HG03442 (cell line): ENCODE measurements at regions not wholly inside any gene's neighbourhood (a gene's known extent, or its start where the extent isn't known, plus 50 kb on each side); places are given as distances from the start of the nearest gene placed in this dataset.

Experiments used
- ATAC-seq: cut with Tn5 transposase; IDR thresholded peaks from one replicate; pipeline ENCODE4 v1.9.1; 2021; ENCODE audit warnings: mild to moderate bottlenecking, moderate library complexity; ENCODE audit not compliant: unreplicated experiment

GRCh38 chr17:5693821-5694220, 109.5 kb upstream of the NLRP1 start:
- no peak for ATAC-seq

DNA sequence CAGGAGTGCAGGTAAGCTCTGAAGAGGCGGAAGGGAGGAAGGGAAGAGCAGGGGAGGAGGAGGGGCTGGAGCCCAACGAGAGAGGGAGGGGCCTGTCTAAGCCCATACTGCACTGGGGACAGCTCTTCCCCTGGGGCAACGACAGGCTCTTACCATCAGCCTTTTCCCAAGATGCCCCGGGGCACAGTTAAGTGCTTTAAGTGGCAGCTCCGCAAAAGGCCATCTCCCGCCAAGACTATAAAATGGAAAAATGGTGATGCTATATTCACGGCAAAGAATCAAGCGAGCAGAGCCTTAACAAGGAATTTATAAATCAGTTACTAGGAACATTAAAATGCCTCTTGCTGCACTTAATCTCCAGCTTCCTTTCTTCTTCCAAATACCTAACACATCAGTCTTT, 110.2 kb upstream of the NLRP1 start:
- no peak for ATAC-seq

DNA sequence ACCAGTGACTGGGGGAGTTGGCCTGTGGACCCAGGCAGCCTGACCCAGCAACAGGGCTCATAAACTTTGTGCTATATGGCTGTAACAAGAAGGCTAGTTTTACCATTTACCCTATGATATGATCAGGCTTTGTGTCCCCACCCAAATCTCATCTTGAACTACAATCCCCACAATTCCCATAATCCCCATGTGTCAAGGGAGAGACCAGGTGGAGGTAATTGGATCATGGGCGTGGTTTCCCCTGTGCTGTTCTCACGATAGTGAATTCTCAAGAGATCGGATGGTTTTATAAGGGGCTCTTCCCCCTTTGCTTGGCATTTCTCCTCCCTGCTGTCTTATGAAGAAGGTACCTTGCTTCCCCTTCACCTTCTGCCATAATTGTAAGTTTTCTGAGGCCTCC, 111.2 kb upstream of the NLRP1 start:
- ATAC-seq, result no peak

DNA sequence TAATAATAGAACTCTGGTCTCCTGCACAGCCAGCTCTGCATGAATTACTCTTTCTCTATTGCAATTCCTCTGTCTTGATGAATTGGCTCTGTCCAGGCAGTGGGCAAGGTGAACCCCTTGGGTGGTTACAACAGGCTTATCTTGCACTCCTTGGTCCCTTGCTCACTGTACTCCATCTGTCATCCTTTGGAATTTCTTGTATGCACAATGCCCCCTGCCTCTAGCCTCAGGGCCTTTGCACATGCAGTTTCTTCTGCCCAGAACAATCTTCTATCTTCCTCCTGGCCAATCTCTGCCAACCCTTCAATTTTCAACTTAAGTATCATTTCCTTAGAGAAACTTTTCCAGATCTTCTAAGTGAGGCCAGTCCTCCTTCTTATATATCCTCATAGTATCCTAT, 114.7 kb upstream of the NLRP1 start:
- ATAC-seq, result no peak

DNA sequence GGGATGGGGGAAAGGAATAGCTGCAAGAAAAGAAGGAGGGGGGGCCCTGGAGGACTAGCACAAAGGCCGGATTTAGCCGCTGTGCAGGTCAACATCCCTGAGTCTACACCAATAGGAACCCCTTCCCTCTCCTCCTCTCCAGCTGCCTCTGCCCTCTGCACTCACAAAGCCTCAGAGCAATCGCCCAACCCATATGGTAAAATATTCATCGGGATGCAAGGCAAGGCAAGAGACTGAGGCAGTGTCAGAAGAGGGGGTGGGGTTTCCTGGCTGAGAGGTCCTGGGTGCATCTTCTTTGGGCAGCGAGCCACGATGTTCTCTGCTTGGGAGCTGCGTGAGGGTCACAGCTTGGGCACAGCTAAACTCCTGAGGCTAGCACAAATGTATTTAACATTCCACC, 115.5 kb upstream of the NLRP1 start:
- no peak for ATAC-seq

DNA sequence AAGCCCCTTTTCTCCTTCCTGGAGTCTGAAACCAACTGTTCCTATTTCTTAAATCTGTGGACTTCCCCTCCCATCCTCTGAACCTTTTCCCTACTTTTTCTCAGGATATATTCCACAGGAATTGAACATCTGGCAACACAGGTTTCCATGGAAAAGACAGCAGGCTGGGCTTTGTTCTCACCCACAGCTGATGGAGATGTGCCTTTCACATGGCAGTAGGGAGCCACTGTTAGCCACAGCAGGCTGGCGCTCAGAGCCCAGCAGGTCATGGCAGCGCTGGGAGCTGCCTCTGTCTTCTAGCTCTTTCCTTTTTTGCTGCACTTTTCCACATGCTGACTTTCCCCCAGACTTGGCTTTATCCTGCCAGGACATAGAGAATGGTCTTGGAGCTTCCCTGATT, 116.4 kb upstream of the NLRP1 start:
- ATAC-seq, result no peak

DNA sequence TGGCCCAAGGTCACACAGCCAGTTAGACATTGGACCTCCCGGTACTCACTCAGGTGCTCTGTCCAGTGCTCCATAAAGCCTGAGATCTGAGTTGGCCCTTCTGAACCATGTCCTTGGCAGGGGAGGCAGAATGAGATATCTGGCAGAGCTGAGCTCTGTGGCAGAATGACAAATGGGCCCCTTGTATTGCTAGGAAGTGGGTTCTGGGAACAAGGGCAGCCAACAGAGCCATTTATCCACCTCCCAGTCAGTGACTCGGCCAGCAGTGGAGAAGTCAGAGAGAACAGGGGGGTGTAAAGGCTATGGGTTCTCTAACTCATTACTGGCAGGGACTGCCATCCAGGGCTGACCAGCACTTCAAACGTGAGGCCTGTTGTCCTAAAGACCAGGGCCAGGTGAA, 117.1 kb upstream of the NLRP1 start:
- ATAC-seq, result no peak

DNA sequence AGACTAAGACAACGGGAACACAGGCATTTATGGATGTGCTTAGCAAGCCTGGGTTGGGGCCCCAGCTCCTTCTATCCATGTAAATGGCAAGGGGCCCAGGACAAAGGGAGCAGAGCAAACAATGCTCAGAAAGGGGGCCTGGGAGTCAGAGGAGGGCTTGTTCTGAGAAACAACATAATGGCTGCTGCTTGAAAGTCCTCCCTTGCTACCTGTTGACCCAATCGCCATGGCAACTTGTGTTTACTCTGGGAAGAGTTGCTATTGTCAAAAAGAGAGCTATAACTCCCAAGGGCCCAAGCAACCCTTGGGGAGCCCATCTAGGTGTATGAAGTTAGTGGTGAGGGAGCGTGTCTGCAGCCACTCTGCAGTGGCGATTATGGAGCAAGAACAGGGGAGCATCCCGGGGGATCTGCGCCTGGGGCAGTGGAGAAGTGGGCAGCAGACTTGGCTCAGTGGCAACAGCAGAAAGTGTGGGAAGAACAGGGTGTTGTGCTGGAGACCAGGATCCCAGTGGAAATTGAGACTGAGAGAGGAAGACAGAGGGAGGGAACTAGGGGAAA, 118.7 kb upstream of the NLRP1 start:
- ATAC-seq, result no peak

DNA sequence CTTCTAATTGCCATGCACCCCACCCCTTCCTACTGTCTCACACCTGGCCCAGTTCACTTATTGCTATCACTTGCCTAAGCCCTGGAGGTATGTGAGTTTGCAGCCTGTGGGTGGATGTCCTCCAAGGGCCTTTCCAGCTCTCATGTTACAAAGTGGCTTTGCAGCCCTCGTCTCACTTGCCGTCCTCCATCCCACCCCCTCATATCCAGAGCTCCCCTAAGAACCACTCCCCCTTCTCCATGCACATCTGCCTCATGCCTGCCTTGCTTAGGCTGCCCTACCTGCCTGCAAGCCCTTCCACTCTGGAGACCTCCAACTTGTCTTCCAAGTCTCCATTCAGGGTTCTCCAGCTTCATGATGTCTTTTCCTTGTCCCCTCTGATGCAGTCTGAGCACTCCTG, 119.4 kb upstream of the NLRP1 start:
- ATAC-seq, result no peak

- ATAC-seq, result no peak
Observed at GRCh38 chr17:5705081-5705875, 121.0 kb upstream of the NLRP1 start.

DNA sequence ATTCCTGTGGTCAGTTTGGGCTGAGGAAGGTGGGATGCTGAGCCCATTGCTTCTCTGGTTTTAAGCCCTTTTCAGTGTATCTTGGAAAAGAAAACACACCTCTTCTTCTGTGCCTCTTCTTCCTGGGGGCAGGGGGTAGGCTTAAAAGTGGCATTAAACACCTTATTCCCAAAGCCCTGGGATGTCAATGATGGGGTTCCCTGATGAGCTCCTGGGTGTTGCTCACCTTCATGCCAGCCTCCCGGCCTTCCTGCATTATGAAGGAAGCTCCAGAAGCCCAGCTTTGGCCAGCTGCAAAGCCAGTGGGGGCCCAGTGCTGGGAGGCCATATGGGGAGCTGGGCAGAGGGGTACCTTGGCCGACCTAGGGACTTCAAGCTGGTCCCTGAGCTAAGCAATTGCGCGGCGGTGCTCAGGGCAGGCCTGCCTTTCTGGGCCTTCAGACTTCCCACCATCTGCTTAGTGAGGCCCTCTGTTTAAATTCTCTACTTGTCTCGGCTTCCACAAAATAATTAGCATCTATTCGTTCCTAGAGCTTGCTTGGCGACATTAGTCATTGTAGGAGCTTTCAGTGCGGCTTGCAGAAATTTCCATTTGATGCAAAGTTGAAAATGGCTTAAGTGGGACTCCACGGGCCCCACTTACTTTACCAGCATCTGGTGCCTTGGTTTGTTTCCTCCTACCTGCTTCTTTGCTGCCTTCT, 121.7 kb upstream of the NLRP1 start:
- ATAC-seq, result no peak

- ATAC-seq, result no peak
Observed at GRCh38 chr17:5706577-5707210, 122.4 kb upstream of the NLRP1 start.

DNA sequence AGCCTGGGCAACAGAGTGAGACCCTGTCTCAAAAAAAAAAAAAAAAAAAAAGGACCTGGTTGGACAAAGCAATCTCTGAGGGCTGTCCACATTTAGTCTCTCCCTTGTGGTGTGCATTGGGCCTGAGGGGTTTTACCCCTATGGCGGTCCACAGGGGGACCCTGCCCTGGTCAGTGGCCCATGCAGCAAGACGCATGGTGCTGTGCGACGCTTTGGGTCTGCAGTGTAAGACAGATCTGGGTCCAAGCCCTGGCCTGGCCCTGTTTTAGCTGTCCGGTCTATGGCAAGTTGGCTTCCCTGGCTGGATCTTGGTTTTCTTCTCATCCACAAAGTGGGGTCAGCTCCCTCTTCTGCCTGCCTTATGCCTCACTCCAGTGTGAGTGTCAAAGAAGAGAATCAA, 123.2 kb upstream of the NLRP1 start:
- ATAC-seq, result no peak

DNA sequence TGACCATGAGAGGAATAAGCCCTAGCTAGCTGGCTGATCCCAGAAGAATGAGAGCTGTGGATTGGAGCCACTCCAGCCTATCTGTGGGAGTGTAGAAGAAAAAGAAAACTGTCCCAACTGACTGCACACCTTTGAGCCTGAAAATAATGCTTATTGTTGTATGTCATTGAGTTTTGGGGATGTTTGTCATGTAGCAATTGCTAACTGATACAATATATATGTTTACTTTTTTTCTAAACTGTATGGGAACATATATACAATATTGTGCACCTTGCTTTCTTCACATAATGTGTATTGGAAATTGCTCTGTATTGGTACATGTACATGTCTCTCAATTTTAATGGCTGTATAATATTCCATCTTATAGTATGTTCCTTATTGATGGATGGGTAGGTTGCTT, 124.0 kb upstream of the NLRP1 start:
- no peak for ATAC-seq

DNA sequence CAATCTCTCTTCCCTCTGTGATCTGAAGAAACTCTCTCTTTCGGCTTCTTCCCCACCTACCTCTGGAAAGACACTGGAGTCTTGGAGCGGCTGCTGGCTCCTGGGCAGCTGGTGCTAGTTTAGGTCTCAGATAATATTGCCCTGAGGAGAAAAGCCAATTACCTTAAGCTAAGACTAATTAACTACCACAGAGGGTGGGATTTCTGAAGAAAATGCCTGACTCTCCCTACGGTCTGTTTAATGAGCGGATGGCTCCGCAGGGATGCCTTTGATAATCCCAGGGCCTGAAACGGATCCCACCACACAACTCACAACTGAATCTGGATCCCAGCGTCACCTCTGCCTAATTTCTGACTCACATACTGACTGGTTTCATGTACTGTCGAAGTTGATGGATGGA, 127.0 kb upstream of the NLRP1 start:
- no peak for ATAC-seq

DNA sequence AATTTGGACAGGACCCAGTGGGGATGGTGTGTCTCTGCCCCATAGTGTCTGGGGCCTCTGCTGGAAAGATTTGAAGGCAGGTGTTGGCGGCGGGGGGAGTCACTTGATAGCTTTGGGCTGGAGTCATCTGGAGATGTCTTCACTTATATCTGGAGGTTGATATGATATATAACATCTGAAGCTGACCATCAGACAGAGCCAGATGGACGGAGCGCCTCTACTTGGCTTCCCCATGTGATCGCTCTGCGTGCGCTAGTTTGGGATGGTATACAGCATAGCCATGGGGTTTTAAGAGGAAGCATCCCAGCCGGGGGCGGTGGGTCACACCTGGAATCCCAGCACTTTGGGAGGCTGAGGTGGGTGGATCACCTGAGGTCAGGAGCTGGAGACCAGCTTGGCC, 130.7 kb upstream of the NLRP1 start:
- ATAC-seq, result no peak

DNA sequence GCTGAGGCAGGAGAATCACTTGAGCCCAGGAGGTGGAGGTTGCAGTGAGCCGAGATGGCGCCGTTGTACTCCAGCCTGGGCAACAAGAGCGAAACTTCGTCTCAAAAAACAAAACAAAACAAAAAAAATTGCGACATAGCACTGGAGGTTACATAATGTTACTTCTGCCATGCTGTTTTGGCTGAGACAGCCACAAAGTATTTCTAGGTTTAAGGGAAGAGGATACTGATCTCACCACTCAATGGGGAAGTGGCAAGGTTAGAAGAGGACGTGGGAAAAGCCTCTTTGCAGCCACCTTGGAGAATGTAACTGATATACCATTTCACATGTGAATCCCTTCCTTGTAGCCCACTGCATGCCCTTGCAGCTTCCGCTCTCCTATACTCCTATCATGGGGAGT, 131.2 kb upstream of the NLRP1 start:
- ATAC-seq, result no peak

DNA sequence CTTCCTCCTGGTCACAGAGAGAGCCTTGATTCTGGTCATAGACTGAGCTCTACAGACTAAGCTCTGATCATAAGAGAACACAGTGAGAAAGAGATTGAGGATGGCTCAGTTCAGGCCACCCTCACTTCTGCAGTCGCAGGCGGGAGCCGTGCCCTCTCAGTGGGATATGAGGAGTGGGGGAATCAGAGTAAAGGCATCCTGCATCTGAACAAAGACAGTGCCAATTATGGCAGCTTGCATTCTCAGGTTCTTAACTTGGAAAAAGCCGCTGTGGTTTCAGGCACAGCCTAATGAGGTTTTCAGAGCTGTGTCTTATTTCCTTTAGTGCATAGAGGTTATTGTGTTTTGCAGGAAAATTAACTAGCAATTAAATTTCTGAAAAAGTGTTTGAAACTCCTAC, 134.4 kb upstream of the NLRP1 start:
- ATAC-seq, result no peak

DNA sequence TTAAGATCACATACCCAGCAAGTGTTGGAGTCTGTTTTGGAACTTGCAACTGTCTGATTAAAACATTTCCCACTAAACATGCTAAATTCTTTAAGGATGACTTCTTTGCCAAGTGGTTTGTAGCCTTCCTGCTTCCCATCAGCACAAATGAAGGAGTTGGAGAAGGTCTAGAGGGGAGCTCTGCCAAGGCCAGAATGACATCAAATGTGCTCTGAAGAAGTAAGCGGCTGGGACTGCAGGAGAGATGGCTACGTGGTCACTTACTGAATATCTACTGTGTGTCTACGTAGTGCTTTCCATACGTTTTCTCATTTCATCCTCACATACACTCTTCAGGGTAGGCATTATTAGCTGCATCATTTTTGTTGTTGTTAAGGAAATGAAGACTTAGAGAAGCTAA, 135.7 kb upstream of the NLRP1 start:
- ATAC-seq, result no peak

DNA sequence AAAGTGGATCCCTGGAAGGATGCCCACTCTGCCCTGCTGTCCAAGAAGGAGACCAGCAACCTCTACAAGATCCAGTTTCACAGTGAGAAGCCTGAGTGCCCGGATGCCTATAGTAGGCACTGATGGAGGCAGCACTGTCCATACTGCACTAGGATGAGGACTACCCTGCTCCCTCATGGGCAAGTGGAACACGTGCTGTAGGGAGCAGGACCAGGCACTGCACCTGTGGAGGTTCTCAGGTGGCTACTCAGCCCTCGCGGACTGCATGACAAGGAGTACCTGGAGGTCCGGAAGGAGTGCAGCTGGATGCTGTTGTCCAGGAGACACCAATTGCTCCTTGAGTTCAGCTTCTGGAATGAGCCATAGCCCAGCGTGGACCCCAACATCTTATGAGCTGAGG, 146.1 kb upstream of the NLRP1 start:
- no peak for ATAC-seq

- no peak for ATAC-seq
Observed at GRCh38 chr17:5740937-5741336, 156.6 kb upstream of the NLRP1 start.

DNA sequence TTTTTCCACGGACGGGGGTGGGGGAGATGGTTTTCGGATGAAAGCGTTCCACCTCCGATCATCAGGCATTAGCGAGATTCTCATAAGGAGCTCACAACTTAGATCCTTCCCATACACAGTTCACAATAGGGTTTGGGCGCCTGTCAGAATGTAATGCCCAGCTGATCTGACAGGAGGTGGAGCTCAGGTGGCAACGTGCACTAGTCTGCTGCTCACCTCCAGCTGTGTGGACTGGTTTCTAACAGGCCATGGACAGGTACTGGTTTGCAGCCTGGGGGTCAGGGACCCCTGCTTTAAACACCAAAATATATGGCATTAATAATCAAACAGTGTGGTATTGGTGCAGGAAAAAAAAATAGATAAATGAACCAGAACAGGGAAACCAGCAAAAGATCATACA, 157.5 kb upstream of the NLRP1 start:
- ATAC-seq, result no peak
